HG03066 (cell line): ENCODE measurements at regions not wholly inside any gene's neighbourhood (a gene's known extent, or its start where the extent isn't known, plus 50 kb on each side); places are given as distances from the start of the nearest gene placed in this dataset.
A peak's percentile ranks its signal among the peaks of the same experiment; 100 is the strongest.
"Not testable (repeated sequence)": the region's sequence is repeated elsewhere in the genome, so short reads cannot be mapped to it uniquely, and the experiment has no call there.

Experiments used
- ATAC-seq: cut with Tn5 transposase; IDR thresholded peaks from one replicate; pipeline ENCODE4 v1.9.1; 2021; ENCODE audit warnings: low read depth; ENCODE audit not compliant: unreplicated experiment

DNA sequence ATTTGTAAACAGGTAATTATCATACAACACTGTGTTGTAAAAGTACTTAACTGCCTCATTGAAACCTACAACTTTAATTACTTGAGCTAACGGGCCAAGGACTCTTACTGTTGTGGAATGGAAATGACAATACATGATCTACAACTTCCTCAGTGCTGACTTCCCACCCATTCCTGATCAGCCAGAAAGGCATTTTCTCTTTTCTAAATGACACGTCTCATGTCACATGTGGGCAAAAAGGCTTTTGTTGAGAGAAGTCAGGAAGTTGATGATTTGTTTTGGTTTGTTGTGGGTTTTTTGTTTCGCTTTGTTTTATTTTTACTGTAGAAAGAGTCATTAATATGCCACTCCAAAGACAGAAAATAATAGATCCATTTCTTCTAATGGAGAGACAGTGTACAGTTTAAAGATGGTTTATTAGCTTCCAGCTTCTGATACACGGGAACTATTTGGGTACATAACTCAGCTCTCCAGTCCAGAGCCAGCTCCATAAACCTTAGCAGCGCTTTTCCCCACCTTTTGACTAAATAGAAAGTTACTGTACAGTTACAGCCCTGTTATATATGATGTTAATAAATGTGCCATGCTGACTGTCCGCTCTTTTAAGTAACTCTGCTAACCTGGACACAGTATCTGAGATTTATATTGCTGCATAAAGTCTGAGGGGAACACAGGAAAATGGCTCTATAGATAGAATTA is 509.4 kb upstream of the API5 start:
- no peak for ATAC-seq

GRCh38 chr11:42806191-42806590 is 505.6 kb upstream of the API5 start:
- ATAC-seq = no peak

DNA sequence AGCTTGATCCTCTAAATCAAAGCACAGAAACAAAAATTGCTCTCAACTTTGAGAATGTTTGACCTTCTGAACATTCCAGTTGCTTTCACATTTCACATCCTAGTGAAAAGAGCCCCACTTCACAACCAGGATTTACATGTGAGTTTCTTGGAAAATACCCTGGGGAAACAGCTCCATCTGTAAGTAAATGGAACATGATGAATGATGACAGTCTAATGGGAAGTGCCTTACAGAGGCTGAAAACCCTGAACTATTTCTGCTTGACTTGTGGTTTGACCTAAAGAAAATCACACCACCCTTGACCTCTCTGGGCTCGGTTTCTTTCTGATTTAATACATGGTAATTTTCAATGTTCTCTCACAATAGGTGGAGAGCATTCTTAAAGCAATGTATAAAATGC is 499.4 kb upstream of the API5 start:
- no peak for ATAC-seq

- no peak for ATAC-seq
These were observed 498.8 kb upstream of the API5 start for GRCh38 chr11:42812960-42813359.

DNA sequence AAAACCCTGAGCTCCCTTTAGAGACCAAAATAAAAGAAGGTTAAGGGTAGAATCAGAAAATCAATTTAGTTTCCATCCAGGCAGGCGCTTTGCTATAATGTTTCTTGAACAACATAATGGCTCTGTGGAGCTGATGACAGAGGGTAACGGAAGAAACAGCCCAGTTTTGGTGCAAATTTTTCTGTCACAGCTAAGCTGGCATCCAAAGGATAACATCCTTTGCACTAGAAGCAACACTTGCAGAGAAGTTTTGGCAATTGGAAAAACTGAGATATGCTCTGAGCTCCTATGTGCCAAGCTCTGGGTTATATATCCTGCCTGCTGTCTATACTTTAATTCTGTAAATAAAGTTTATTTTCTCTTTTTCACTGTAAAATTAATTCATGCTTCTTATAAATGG is 495.3 kb upstream of the API5 start:
- ATAC-seq = no peak

DNA sequence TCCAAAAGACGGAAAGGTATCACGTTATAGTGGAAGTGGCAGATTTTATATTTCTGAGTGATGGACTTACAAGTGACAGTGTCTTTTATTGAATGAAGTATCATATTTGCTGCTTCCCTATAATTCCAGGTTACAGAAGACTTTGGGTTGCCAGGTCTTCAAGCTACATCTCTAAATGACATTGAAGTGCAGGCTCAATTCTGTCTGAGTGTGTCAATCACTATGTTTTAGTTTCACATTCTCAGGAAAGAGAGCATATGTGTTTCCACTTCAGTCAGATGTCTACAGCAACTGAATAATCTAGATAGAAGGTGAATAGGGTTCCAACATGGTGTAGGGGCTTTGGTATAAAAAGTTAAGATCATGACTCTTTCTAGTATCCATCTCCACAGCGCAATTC is 492.7 kb upstream of the API5 start:
- no peak for ATAC-seq

DNA sequence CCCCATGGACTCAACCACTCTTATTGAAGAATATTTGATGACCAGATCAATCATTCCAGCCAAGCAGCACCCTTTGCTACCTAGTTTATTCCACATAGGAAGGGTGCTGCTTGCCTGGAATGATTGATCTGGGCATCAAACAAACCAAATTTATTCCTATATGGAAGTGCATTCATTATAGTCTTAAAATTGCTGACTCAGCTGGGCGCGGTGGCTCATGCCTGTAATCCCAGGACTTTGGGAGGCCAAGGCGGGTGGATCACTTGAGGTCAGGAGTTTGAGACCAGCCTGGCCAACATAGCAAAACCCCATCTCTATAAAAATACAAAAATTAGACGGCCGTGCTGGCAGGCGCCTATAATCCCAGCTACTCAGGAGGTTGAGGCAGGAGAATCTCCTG is 489.6 kb upstream of the API5 start:
- not testable (repeated sequence) for ATAC-seq

- ATAC-seq = no peak
These were observed 488.2 kb upstream of the API5 start for GRCh38 chr11:42823546-42823945.

DNA sequence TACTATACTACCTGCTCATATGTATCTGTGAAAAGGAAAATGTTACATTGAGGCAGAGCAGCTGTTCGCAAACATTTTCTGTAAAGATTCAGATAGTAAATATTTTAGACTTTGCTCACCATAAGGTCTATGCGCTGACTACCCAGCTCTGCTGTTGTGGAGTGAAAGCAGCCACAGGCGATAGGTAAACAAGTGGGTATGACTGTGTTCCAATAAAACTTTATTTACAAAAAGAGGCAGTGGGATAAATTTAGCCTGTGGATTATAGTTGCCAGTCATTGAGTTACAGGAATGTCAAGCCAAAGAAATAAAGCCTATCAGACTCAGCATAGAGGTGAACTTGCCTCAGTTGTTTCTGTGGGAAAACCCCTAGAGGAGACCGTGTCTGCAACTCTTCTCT is 487.7 kb upstream of the API5 start:
- no peak for ATAC-seq

DNA sequence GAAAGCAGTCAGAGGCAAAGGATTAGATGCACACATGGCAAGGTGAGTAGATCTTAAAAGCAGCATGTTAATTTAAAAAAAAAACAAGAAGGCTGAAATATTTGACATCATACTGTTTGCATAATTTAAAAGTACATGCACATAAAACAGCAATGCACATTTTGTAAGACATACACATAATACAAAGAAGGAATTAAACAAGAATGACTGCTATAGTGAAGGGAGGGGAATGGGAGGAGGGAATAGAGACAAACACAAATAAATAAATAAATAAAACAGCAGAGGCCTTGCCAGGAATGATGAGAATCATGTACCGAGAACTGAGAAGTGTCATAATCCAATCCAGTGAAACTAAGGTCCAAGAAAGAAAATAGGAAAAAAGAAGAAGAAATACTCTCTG is 486.2 kb upstream of the API5 start:
- no peak for ATAC-seq

- ATAC-seq = no peak
These were observed 484.0 kb upstream of the API5 start for GRCh38 chr11:42827845-42828244.

DNA sequence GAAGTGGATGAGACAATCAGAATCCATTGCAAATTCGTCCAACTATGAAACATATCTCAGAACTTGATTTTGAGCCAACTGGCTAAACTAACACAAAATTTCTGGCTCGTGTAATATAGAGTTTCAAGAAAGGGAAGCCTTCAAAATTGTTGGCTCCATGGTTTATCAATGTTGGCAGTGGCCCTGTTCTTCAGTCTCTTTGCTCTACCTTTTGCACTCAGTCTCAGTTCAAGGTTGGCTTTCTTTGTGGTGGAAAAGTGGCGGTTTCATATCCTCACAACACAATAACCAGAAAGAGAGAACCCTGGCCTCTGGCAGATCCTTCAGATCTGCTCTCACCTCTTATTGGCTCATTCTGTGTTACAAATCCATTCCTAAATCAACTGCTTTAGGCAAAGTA is 473.8 kb upstream of the API5 start:
- ATAC-seq = no peak

GRCh38 chr11:42840176-42840829 is 471.5 kb upstream of the API5 start:
- ATAC-seq = peak; percentile 92

- no peak for ATAC-seq
These were observed 470.9 kb upstream of the API5 start for GRCh38 chr11:42840860-42841259.

DNA sequence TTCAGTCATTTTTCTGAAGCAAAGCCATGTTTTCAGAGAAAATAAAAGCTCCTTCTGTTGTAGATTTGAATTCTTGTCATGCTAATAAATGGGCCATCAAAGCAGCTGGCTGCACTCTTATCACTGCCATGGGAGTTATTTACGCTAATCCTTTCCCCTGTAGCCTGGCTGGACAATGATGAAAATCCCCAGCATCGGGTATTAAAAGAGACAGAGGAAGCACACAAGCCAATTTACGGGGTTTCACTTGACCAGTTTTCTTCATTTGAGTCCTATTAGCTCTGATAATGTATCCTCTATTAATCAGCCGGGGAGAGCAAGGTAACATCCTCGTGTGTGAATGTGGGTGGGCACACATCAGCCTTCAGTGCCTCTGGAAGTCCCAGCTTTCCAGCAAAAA is 470.2 kb upstream of the API5 start:
- ATAC-seq = no peak

DNA sequence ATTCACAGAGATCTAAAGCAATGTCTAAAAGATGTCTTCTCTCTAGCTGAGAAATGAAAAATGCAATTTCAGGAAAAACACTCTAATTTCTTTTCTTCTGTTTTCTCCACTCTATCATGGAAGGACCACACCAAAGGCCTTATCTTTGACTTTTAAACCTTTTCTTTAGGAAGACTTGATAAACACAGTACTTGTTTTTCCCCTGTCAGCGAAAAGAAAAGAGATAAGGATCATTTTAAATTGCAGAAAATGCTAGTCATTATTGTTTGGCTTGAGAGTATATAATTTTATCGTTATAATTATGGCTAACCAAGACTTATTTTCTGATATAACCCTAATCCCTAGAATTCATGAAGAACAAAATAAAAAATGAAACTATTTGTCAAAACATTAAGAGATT is 462.4 kb upstream of the API5 start:
- no peak for ATAC-seq

DNA sequence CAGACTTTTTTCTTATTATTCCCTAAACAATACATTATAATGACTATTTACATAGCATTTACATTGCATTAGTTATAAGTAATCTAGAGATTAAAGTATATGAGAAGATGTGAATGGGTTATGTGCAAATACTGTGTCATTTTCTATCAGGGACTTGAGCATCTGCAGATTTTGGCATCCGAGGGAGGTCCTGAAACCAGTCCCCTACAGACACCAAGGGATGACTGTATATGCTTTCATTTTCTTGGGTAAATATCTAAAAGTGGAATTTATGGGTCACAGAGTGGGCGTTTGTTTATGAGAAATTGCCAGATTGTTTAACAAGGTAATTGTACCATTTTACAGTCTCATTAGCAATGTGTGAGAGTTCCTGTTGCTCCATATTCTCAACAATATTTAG is 454.5 kb upstream of the API5 start:
- no peak for ATAC-seq

GRCh38 chr11:42870480-42870879 is 441.3 kb upstream of the API5 start:
- ATAC-seq = no peak

DNA sequence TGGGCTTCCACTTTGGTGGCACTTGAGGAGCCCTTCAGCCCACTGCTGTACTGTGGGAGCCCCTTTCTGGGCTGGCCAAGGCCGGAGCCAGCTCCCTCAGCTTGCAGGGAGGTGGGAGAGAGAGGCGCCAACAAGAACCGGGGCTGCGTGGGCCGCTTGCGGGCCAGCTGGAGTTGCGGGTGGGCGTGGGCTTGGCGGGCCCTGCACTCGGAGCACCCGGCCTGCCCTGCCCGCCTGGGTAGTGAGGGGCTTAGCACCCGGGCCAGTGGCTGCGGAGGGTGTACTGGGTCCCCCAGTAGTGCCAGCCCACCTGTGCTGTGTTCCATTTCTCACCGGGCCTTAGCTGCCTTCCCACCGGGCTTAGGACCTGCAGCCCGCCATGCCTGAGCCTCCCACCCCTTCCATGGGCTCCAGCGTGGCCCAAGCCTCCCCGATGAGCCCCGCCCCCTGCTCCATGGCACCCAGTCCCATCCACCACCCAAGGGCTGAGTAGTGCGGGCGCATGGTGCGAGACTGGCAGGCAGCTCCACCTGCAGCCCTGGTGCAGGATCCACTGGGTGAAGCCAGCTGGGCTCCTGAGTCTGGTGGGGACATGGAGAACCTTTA is 437.9 kb upstream of the API5 start:
- ATAC-seq = not testable (repeated sequence)

GRCh38 chr11:42881335-42881734 is 430.5 kb upstream of the API5 start:
- not testable (repeated sequence) for ATAC-seq

GRCh38 chr11:42890773-42891172 is 421.0 kb upstream of the API5 start:
- ATAC-seq = no peak

- ATAC-seq = no peak
These were observed 410.7 kb upstream of the API5 start for GRCh38 chr11:42901084-42901483.
